SW480 (cell line): ENCODE measurements at regions not wholly inside any gene's neighbourhood (a gene's known extent, or its start where the extent isn't known, plus 50 kb on each side); places are given as distances from the start of the nearest gene placed in this dataset.

Experiments used
- DNase-seq: peaks from one replicate; pipeline ENCODE4 v3.0.0-alpha.2; 2016; ENCODE audit warnings: low spot score

GRCh38 chr2:181243319-181243718 is 213.9 kb upstream of the ITGA4 start:
- DNase-seq, result no peak

GRCh38 chr2:181250691-181251090 is 206.5 kb upstream of the ITGA4 start:
- no peak for DNase-seq

GRCh38 chr2:181252262-181253148 is 204.7 kb upstream of the ITGA4 start:
- DNase-seq, result no peak

- no peak for DNase-seq
These were observed 203.7 kb upstream of the ITGA4 start for GRCh38 chr2:181253438-181253837.

- DNase-seq, result no peak
These were observed 201.5 kb upstream of the ITGA4 start for GRCh38 chr2:181255651-181256050.

GRCh38 chr2:181258720-181259119 is 198.5 kb upstream of the ITGA4 start:
- DNase-seq, result no peak

GRCh38 chr2:181262782-181263181 is 194.4 kb upstream of the ITGA4 start:
- DNase-seq, result no peak

- no peak for DNase-seq
These were observed 193.2 kb upstream of the ITGA4 start for GRCh38 chr2:181264001-181264400.

- DNase-seq, result no peak
These were observed 192.7 kb upstream of the ITGA4 start for GRCh38 chr2:181264441-181264840.

- no peak for DNase-seq
These were observed 190.6 kb upstream of the ITGA4 start for GRCh38 chr2:181266614-181267013.

- DNase-seq, result no peak
These were observed 188.9 kb upstream of the ITGA4 start for GRCh38 chr2:181268174-181268867.

- DNase-seq, result no peak
These were observed 183.2 kb upstream of the ITGA4 start for GRCh38 chr2:181273986-181274385.

- no peak for DNase-seq
These were observed 181.5 kb upstream of the ITGA4 start for GRCh38 chr2:181275643-181276070.

- DNase-seq, result no peak
These were observed 175.9 kb upstream of the ITGA4 start for GRCh38 chr2:181281206-181281832.

GRCh38 chr2:181285116-181285515 is 172.1 kb upstream of the ITGA4 start:
- DNase-seq, result no peak

GRCh38 chr2:181289698-181290097 is 167.5 kb upstream of the ITGA4 start:
- DNase-seq, result no peak

GRCh38 chr2:181290182-181290581 is 167.0 kb upstream of the ITGA4 start:
- DNase-seq, result no peak

- no peak for DNase-seq
These were observed 162.2 kb upstream of the ITGA4 start for GRCh38 chr2:181294979-181295378.

GRCh38 chr2:181300600-181301291 is 156.4 kb upstream of the ITGA4 start:
- DNase-seq, result no peak

- no peak for DNase-seq
These were observed 153.0 kb upstream of the ITGA4 start for GRCh38 chr2:181304011-181304844.
